Endothelial cell of umbilical vein (primary cell): ENCODE measurements at regions not wholly inside any gene's neighbourhood (a gene's known extent, or its start where the extent isn't known, plus 50 kb on each side); places are given as distances from the start of the nearest gene placed in this dataset.

Experiments used
- BruUV-seq: library from RNA; stranded (reverse); fragments of 400-500 nt; replicated peaks from 2 replicates; lab custom pipeline; 2021; lab: Mats Ljungman, UMichigan
- CTCF ChIA-PET: fragments of 300-600, 350-600 bp; sonication (Branson Sonifier 250); formaldehyde crosslinking; loops from one replicate; lab custom pipeline; 2021; ENCODE audit warnings: antibody characterized with exemption, inconsistent platforms; lab: Charles Lee
- POLR2A ChIA-PET: fragments of 300-600, 350-600 bp; sonication (Branson Sonifier 250); formaldehyde crosslinking; loops from one replicate; lab custom pipeline; 2021; ENCODE audit warnings: antibody characterized with exemption, inconsistent platforms; lab: Charles Lee
- DNase-seq: peaks from one replicate; pipeline ENCODE4 v3.0.0-alpha.2; 2011; ENCODE audit warnings: low read depth, low spot score
- FAIRE-seq: peaks from 2 replicates; lab custom pipeline; 2011; peaks lifted over from hg19 to GRCh38; lab: Jason Lieb, UNC
- H2AFZ ChIP-seq: 2 replicates; pipeline ENCODE4 v1.6.0; 2012; ENCODE audit warnings: low read depth, low read length, control low read depth, inconsistent platforms
- H3K27ac ChIP-seq: 2 replicates; pipeline ENCODE4 v1.5.1; 2011; ENCODE audit warnings: low read depth, mild to moderate bottlenecking, control low read depth, low read length, moderate library complexity; ENCODE audit not compliant: insufficient read depth
- H3K27me3 ChIP-seq, 2 experiments: 2 replicates each; pipeline versions ENCODE4 v1.6.0 to v1.6.1; 2011; ENCODE audit warnings: low read length in 2 of 2, mixed read lengths in 1 of 2; ENCODE audit not compliant: control insufficient read depth in 2 of 2, insufficient read depth in 2 of 2
- H3K36me3 ChIP-seq, 2 experiments: 2 replicates in 1 of 2; 3 replicates in 1 of 2; pipeline ENCODE4 v1.5.1; 2011; ENCODE audit warnings: low read length in 2 of 2, mild to moderate bottlenecking in 1 of 2, moderate library complexity in 1 of 2; ENCODE audit not compliant: control insufficient read depth in 2 of 2, insufficient read depth in 2 of 2; ENCODE audit errors: extremely low read depth in 1 of 2
- H3K4me1 ChIP-seq: 3 replicates; pipeline ENCODE4 v1.5.1; 2011; ENCODE audit warnings: mild to moderate bottlenecking, low read length; ENCODE audit not compliant: control insufficient read depth, insufficient read depth; ENCODE audit errors: extremely low read depth
- H3K4me2 ChIP-seq: 2 replicates; pipeline ENCODE4 v1.6.1; 2011; ENCODE audit warnings: low read length, control low read depth, mixed read lengths; ENCODE audit not compliant: insufficient read depth
- H3K4me3 ChIP-seq, 3 experiments: fragments of 200-600 bp in 1 of 3; sonication (generic), shearing (Covaris generic) in 1 of 3; replicated peaks in 1 of 3; 2 replicates each; pipeline ENCODE4 v1.5.1; 2011 to 2016; ENCODE audit warnings: control low read depth in 3 of 3, low read length in 3 of 3, mild to moderate bottlenecking in 2 of 3, inconsistent platforms in 1 of 3, low read depth in 1 of 3, moderate library complexity in 1 of 3; ENCODE audit not compliant: insufficient read depth in 1 of 3
- H3K79me2 ChIP-seq: 2 replicates; pipeline ENCODE4 v1.6.0; 2012; ENCODE audit warnings: low read length, inconsistent platforms; ENCODE audit not compliant: control insufficient read depth, insufficient read depth
- H3K9ac ChIP-seq: replicated peaks from 2 replicates; pipeline ENCODE3; 2011; ENCODE audit warnings: low read length, control low read depth; ENCODE audit not compliant: insufficient read depth; ENCODE audit errors: extremely low read depth
- H3K9me1 ChIP-seq: replicated peaks from 3 replicates; pipeline ENCODE4 v1.6.0; 2011; ENCODE audit warnings: mild to moderate bottlenecking, low read length; ENCODE audit not compliant: control insufficient read depth, insufficient read depth; ENCODE audit errors: extremely low read depth
- H3K9me3 ChIP-seq: replicated peaks from 2 replicates; pipeline ENCODE4 v1.5.1; 2012; ENCODE audit warnings: low read length, inconsistent platforms; ENCODE audit not compliant: control insufficient read depth, insufficient read depth
- H4K20me1 ChIP-seq: replicated peaks from 2 replicates; pipeline ENCODE3; 2011; ENCODE audit warnings: mild to moderate bottlenecking, low read length; ENCODE audit not compliant: control insufficient read depth, insufficient read depth; ENCODE audit errors: extremely low read depth
- CTCF ChIP-seq, 2 donors: IDR thresholded peaks; 1 replicate in 1 of 2; 2 replicates in 1 of 2; pipeline ENCODE4 v1.5.1; 2011; ENCODE audit warnings: low read length in 2 of 2, mild to moderate bottlenecking in 2 of 2, moderate library complexity in 2 of 2, control low read depth in 1 of 2, inconsistent platforms in 1 of 2, low read depth in 1 of 2; ENCODE audit not compliant: insufficient read depth in 1 of 2; ENCODE audit errors: extremely low read depth in 1 of 2
- EZH2 ChIP-seq: IDR thresholded peaks from 2 replicates; pipeline ENCODE4 v1.6.1; 2012; ENCODE audit warnings: borderline replicate concordance, low read depth, mild to moderate bottlenecking, moderate library complexity, low read length, inconsistent platforms; ENCODE audit not compliant: severe bottlenecking
- FOS ChIP-seq: IDR thresholded peaks from 2 replicates; pipeline ENCODE4 v1.6.1; 2011; ENCODE audit warnings: mild to moderate bottlenecking, low read length, moderate library complexity, borderline replicate concordance; ENCODE audit not compliant: insufficient read depth
- GATA2 ChIP-seq: IDR thresholded peaks from 2 replicates; pipeline ENCODE4 v1.7.0; 2011; ENCODE audit warnings: low read depth, mild to moderate bottlenecking, moderate library complexity, mixed read lengths, low read length; ENCODE audit not compliant: insufficient read length, insufficient read depth
- JUN ChIP-seq: IDR thresholded peaks from 2 replicates; pipeline ENCODE4 v1.6.1; 2011; ENCODE audit warnings: borderline replicate concordance, low read depth; ENCODE audit not compliant: insufficient read length, insufficient read depth
- MAX ChIP-seq: IDR thresholded peaks from 2 replicates; pipeline ENCODE4 v1.6.1; 2011; ENCODE audit not compliant: insufficient read depth, insufficient read length
- MYC ChIP-seq: IDR thresholded peaks from one replicate; pipeline ENCODE4 v1.6.1; 2011; ENCODE audit warnings: mild to moderate bottlenecking, low read depth, low read length
- POLR2A ChIP-seq: IDR thresholded peaks from 2 replicates; pipeline ENCODE4 v1.6.1; 2012; ENCODE audit warnings: low read depth, mild to moderate bottlenecking, control low read depth, low read length
- POLR2AphosphoS5 ChIP-seq: IDR thresholded peaks from 2 replicates; pipeline ENCODE4 v1.6.1; 2012; ENCODE audit warnings: low read depth, mild to moderate bottlenecking, control low read depth, low read length, moderate library complexity; ENCODE audit not compliant: insufficient read depth
- dilution Hi-C: fragments of 300-500 bp; cut with MboI; formaldehyde crosslinking; loops from one replicate; pipeline ENCODE4 v1.15.0; 2019; ENCODE audit warnings: low sequenced_read_pairs; ENCODE audit not compliant: extremely low pct_ligation_motif_present
- intact Hi-C: fragments of 100-400 bp; cut with micrococcal nuclease; formaldehyde crosslinking; loops from one replicate; pipeline ENCODE4 v1.10.0; 2022

GRCh38 chr2:120591572-120591971 lies 144.1 kb upstream of the GLI2 start:
- intact Hi-C loops: no loop called here
- Histone ChIP-seq H3K9ac (no peak overlapping the region), H3K9me3 (no peaks in the 10 kb centered on the region), H4K20me1 (no peaks in the 10 kb centered on the region), H3K79me2 (no peaks in the 10 kb centered on the region), H3K4me2 (no peak overlapping the region), H3K27me3 (peaks cover 13% of the 10 kb centered on the region in 2 experiments), H3K36me3 (no peaks in the 10 kb centered on the region), H3K4me1 (peaks cover 18% of the 10 kb centered on the region), H3K27ac (no peak overlapping the region), H3K4me3 (no peak overlapping the region), H2AFZ (no peak overlapping the region), H3K9me1 (no peaks in the 10 kb centered on the region)
- TF ChIP-seq JUN: no peak
- TF ChIP-seq CTCF (IDR thresholded peaks at IDR 0.05; ENCODE audit: extremely low read depth in 1 of 2, insufficient read depth in 1 of 2, low read depth in 1 of 2, low read length in 2 of 2): no peak
- TF ChIP-seq POLR2A: no peak
- TF ChIP-seq GATA2: no peak
- no peak for TF ChIP-seq POLR2AphosphoS5
- no peak for TF ChIP-seq FOS
- no peak for TF ChIP-seq MAX
- TF ChIP-seq MYC: no peak
- no peak for TF ChIP-seq EZH2
- dilution Hi-C loops: no loop called here
- no peak for DNase-seq
- CTCF ChIA-PET: interaction anchor here (1.0 to 1.3 kb wide), 3 partner anchors 32 to 278 kb away, joined by 3 to 5 read pairs (median 3); no protein-coding TSS in a partner anchor
- no peak for FAIRE-seq
- BruUV-seq: no TSS peak
- POLR2A ChIA-PET: no interaction called here
